ENCODE measurements at regions not wholly inside any gene's neighbourhood (a gene's known extent, or its start where the extent isn't known, plus 50 kb on each side); places are given as distances from the start of the nearest gene placed in this dataset.
"Not testable (repeated sequence)": the region's sequence is repeated elsewhere in the genome, so short reads cannot be mapped to it uniquely, and the experiment has no call there.

DNA sequence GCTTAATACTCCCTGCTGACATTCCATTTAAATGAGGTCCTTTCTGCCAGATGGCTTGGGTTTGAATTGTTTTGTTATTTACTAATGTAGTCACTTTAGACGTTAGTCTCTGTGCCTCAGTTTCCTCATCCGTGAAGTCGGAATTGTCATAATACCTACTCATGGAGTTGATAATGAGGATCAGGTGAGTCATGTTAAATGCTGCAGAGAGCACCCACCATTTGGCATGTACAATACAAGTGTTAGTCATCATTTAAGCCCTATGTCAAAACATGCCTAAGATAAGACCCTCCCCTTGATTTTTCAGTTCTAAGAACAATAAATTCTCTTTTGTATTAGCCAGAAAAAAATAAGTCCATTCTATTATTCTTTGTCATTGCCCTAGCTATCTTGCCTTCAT, 534.8 kb upstream of the HTR2C start:
- DNase-seq: no peak
- Histone ChIP-seq H3K9me3 (no peaks in the 10 kb centered on the region), H3K4me1 (no peaks in the 10 kb centered on the region), H3K4me3 (no peak overlapping the region), H3K27me3 (no peaks in the 10 kb centered on the region), H3K36me3 (no peaks in the 10 kb centered on the region), H3K27ac (no peak overlapping the region)
- TF ChIP-seq CTCF (IDR thresholded peaks at IDR 0.05): no peak
- no peak for TF ChIP-seq POLR2A (IDR thresholded peaks at IDR 0.05)

GRCh38 chrX:114047558-114047957, 536.3 kb upstream of the HTR2C start:
- H3K27me3 ChIP-seq: no peaks in the 10 kb centered on the region
- no peaks in the 10 kb centered on the region for H3K36me3 ChIP-seq
- H3K4me1 ChIP-seq: no peaks in the 10 kb centered on the region
- no peak overlapping the region for H3K27ac ChIP-seq
- no peak for DNase-seq
- no peak overlapping the region for H3K4me3 ChIP-seq
- no peak for TF ChIP-seq POLR2A (IDR thresholded peaks at IDR 0.05)
- TF ChIP-seq CTCF (IDR thresholded peaks at IDR 0.05): no peak
- no peaks in the 10 kb centered on the region for H3K9me3 ChIP-seq

- Histone ChIP-seq H3K9me3 (no peaks in the 10 kb centered on the region), H3K4me1 (no peaks in the 10 kb centered on the region), H3K4me3 (no peak overlapping the region), H3K36me3 (no peaks in the 10 kb centered on the region), H3K27me3 (no peaks in the 10 kb centered on the region), H3K27ac (no peak overlapping the region)
- TF ChIP-seq CTCF (IDR thresholded peaks at IDR 0.05): no peak
- TF ChIP-seq POLR2A (IDR thresholded peaks at IDR 0.05): no peak
- DNase-seq: no peak
Observed at GRCh38 chrX:114046695-114047279, 537.1 kb upstream of the HTR2C start.

DNA sequence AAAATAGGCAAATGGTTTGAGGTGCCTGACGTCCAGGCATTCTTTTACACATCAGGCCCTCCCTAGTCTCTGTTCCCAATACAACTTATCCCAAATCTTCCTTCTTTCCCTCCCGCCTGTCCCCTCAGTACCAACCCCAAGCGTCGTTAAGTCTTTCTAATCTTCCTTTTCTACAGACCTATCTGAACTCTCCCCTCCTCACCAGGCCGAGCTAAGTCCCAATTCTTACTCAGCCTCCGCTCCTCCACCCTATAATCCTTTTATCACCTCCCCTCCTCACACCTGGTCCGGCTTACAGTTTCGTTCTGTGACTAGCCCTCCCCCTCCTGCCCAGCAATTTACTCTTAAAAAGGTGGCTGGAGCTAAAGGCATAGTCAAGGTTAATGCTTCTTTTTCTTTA, 542.4 kb upstream of the HTR2C start:
- not testable (repeated sequence) for H3K4me3 ChIP-seq, H3K4me1 ChIP-seq

GRCh38 chrX:114040661-114041269, 543.1 kb upstream of the HTR2C start:
- not testable (repeated sequence) for DNase-seq, H3K9me3 ChIP-seq, H3K27ac ChIP-seq, H3K27me3 ChIP-seq, H3K4me3 ChIP-seq, H3K4me1 ChIP-seq, H3K36me3 ChIP-seq

More for the DNA sequence above, 542.4 kb upstream of the HTR2C start:
- H3K27me3 ChIP-seq, H3K9me3 ChIP-seq, DNase-seq, H3K27ac ChIP-seq, H3K36me3 ChIP-seq: not testable (repeated sequence)

DNA sequence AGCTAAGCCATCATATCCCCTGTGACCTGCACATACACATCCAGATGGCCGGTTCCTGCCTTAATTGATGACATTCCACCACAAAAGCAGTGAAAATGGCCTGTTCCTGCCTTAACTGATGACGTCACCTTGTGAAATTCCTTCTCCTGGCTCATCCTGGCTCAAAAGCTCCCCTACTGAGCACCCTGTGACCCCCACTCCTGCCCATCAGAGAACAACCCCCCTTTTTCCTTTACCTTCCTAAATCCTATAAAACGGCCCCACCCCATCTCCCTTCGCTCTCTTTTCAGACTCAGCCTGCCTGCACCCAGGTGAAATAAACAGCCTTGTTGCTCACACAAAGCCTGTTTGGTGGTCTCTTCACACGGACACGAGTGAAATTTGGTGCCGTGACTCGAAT, 543.8 kb upstream of the HTR2C start:
- not testable (repeated sequence) for H3K4me1 ChIP-seq, H3K9me3 ChIP-seq, H3K27me3 ChIP-seq, H3K4me3 ChIP-seq, H3K27ac ChIP-seq, H3K36me3 ChIP-seq, DNase-seq

- H3K4me3 ChIP-seq: no peak overlapping the region
- H3K4me1 ChIP-seq: no peaks in the 10 kb centered on the region
- no peaks in the 10 kb centered on the region for H3K9me3 ChIP-seq
- no peak for TF ChIP-seq CTCF (IDR thresholded peaks at IDR 0.05)
- no peak for TF ChIP-seq POLR2A (IDR thresholded peaks at IDR 0.05)
- no peak overlapping the region for H3K27ac ChIP-seq
- no peaks in the 10 kb centered on the region for H3K27me3 ChIP-seq
- no peak for DNase-seq
- no peaks in the 10 kb centered on the region for H3K36me3 ChIP-seq
Observed at GRCh38 chrX:114038358-114038757, 545.5 kb upstream of the HTR2C start.
